ENCODE measurements at regions not wholly inside any gene's neighbourhood (a gene's known extent, or its start where the extent isn't known, plus 50 kb on each side); places are given as distances from the start of the nearest gene placed in this dataset.

- DNase-seq (ENCODE audit: low spot score): no peak
Measured at GRCh38 chr6:169837529-169838250, 86.3 kb downstream of the ERMARD start.

- DNase-seq (ENCODE audit: low spot score): no peak
Measured at GRCh38 chr6:169833258-169833794, 81.9 kb downstream of the ERMARD start.

GRCh38 chr6:169832247-169832948 lies 81.0 kb downstream of the ERMARD start:
- DNase-seq (ENCODE audit: low spot score): no peak

- DNase-seq (ENCODE audit: low spot score): peak; percentile 72
Measured at GRCh38 chr6:169831450-169832246, 80.2 kb downstream of the ERMARD start.

Measured in SK-N-DZ (cell line).